K562 (cell line): ENCODE measurements at regions not wholly inside any gene's neighbourhood (a gene's known extent, or its start where the extent isn't known, plus 50 kb on each side); places are given as distances from the start of the nearest gene placed in this dataset.

Source experiments
- ATAC-seq: fragments of 200-7000 bp; cut with Tn5 transposase; 3 replicates; pipeline ENCODE4 v1.9.1; 2020; ENCODE audit warnings: moderate library complexity
- BruUV-seq: library from RNA; stranded (reverse); fragments of 400-500 nt; replicated peaks from 2 replicates; lab custom pipeline; 2021; lab: Mats Ljungman, UMichigan
- CTCF ChIA-PET: fragments of 300-600 bp; formaldehyde crosslinking; extraction: SDS; loops from one replicate; lab custom pipeline; 2021; ENCODE audit warnings: low intra/inter-chr PET ratio; lab: Yijun Ruan, JAX
- POLR2A ChIA-PET: fragments of 300-600, 350-650 bp; sonication (Branson Sonifier 250); formaldehyde crosslinking; extraction: SDS; loops from one replicate; lab custom pipeline; 2021; ENCODE audit warnings: antibody characterized with exemption, inconsistent platforms; lab: Yijun Ruan, JAX
- DNase-seq, 4 experiments: peaks; one replicate each; pipeline versions ENCODE4 v3.0.0 to v3.0.0-alpha.2; 2011 to 2018; ENCODE audit warnings: low spot score in 3 of 4, mixed read lengths in 3 of 4; ENCODE audit errors: extremely low read depth in 1 of 4
- FAIRE-seq: peaks from 2 replicates; lab custom pipeline; 2011; peaks lifted over from hg19 to GRCh38; lab: Jason Lieb, UNC
- H2AFZ ChIP-seq: 2 replicates; pipeline ENCODE4 v1.6.0; 2011; ENCODE audit warnings: low read depth, low read length, control low read depth, inconsistent platforms
- H3K27ac ChIP-seq: fragments of 200-600 bp; 3 replicates; pipeline ENCODE4 v1.8.0; 2011; ENCODE audit warnings: low read depth, mild to moderate bottlenecking, control low read depth, inconsistent platforms, low read length, moderate library complexity, mixed read lengths; ENCODE audit errors: extremely low read depth
- H3K27me3 ChIP-seq, 2 experiments: fragments of 300-600 bp in 1 of 2; 2 replicates in 1 of 2; 3 replicates in 1 of 2; pipeline versions ENCODE4 v1.6.0 to v1.8.0; 2011; ENCODE audit warnings: inconsistent platforms in 2 of 2, low read length in 2 of 2, mild to moderate bottlenecking in 1 of 2, mixed read lengths in 1 of 2, moderate library complexity in 1 of 2; ENCODE audit not compliant: control insufficient read depth in 2 of 2, insufficient read depth in 2 of 2
- H3K36me3 ChIP-seq: fragments of 300-600 bp; 3 replicates; pipeline ENCODE4 v1.8.0; 2011; ENCODE audit warnings: mild to moderate bottlenecking, low read length, inconsistent platforms; ENCODE audit not compliant: control insufficient read depth, insufficient read depth
- H3K4me1 ChIP-seq, 2 experiments: fragments of 200-600 bp in 1 of 2; replicated peaks in 1 of 2; 2 replicates in 1 of 2; 3 replicates in 1 of 2; pipeline versions ENCODE4 v1.5.1 to v1.8.0; 2011; ENCODE audit warnings: inconsistent platforms in 2 of 2, low read length in 2 of 2, mild to moderate bottlenecking in 1 of 2, mixed read lengths in 1 of 2, moderate library complexity in 1 of 2; ENCODE audit not compliant: control insufficient read depth in 2 of 2, insufficient read depth in 2 of 2
- H3K4me2 ChIP-seq: 2 replicates; pipeline ENCODE4 v1.6.1; 2011; ENCODE audit warnings: low read length, control low read depth, inconsistent platforms, mixed read lengths; ENCODE audit not compliant: insufficient read depth
- H3K4me3 ChIP-seq: fragments of 200-600 bp; sonication (generic), shearing (Covaris generic); 2 replicates; pipeline ENCODE4 v1.5.1; 2016; ENCODE audit warnings: control low read depth, inconsistent platforms
- H3K79me2 ChIP-seq: fragments of 200-600 bp; 3 replicates; pipeline ENCODE4 v1.8.0; 2011; ENCODE audit warnings: low read length, inconsistent platforms; ENCODE audit not compliant: control insufficient read depth, insufficient read depth
- H3K9ac ChIP-seq, 2 experiments: 2 replicates each; pipeline versions ENCODE4 v1.6.0 to v1.6.1; 2011; ENCODE audit warnings: low read depth in 2 of 2, low read length in 2 of 2, control low read depth in 1 of 2, inconsistent platforms in 1 of 2, mild to moderate bottlenecking in 1 of 2, mixed read lengths in 1 of 2; ENCODE audit not compliant: insufficient read depth in 1 of 2
- H3K9me1 ChIP-seq: one replicate; pipeline ENCODE4 v1.6.0; 2011; ENCODE audit warnings: inconsistent platforms, mild to moderate bottlenecking, low read length, moderate library complexity; ENCODE audit not compliant: control insufficient read depth, insufficient read depth
- H3K9me3 ChIP-seq: replicated peaks from 2 replicates; pipeline ENCODE4 v1.5.1; 2011; ENCODE audit warnings: low read depth, low read length, inconsistent platforms; ENCODE audit not compliant: control insufficient read depth, insufficient read depth
- H4K20me1 ChIP-seq: replicated peaks from 2 replicates; pipeline ENCODE4 v1.6.1; 2011; ENCODE audit warnings: low read length, inconsistent platforms, mixed read lengths; ENCODE audit not compliant: control insufficient read depth, insufficient read depth
- ARHGAP35 ChIP-seq: fragments of 450-650 bp; IDR thresholded peaks from 2 replicates; pipeline ENCODE4 v1.6.1; 2018; ENCODE audit not compliant: partially characterized antibody
- BCL6 ChIP-seq: fragments of 250-450 bp; sonication (Bioruptor Pico); IDR thresholded peaks from 2 replicates; pipeline ENCODE4 v1.4.0; 2020
- BHLHE40 ChIP-seq: IDR thresholded peaks from 2 replicates; pipeline ENCODE4 v1.6.1; 2011; ENCODE audit warnings: low read length, improper control_type of control experiment
- C11orf30 ChIP-seq: fragments of 450-650 bp; IDR thresholded peaks from 2 replicates; pipeline ENCODE4 v1.6.1; 2016; ENCODE audit warnings: low read depth, mild to moderate bottlenecking
- CHD1 ChIP-seq: fragments of 200-600 bp; sonication (generic); IDR thresholded peaks from one replicate; pipeline ENCODE4 v1.6.1; 2012; ENCODE audit warnings: mild to moderate bottlenecking, moderate library complexity, low read length, inconsistent platforms
- CREBBP ChIP-seq: IDR thresholded peaks from one replicate; pipeline ENCODE4 v1.6.1; 2012; ENCODE audit warnings: low read depth, mild to moderate bottlenecking, control low read depth, inconsistent platforms, low read length
- CTCF ChIP-seq, 3 experiments: IDR thresholded peaks in 2 of 3; conservative IDR thresholded peaks in 1 of 3; 2 replicates each; pipeline ENCODE4 v1.5.1; 2011 to 2012; ENCODE audit warnings: low read length in 3 of 3, mild to moderate bottlenecking in 3 of 3, control low read depth in 2 of 3, improper control_type of control experiment in 1 of 3, inconsistent platforms in 1 of 3, low read depth in 1 of 3, mixed read lengths in 1 of 3, moderate library complexity in 1 of 3; ENCODE audit not compliant: insufficient read depth in 2 of 3
- E2F5 ChIP-seq: sonication (generic); formaldehyde crosslinking; IDR thresholded peaks from 2 replicates; pipeline ENCODE4 v1.8.0; 2022; ENCODE audit warnings: mild to moderate bottlenecking, missing genetic modification reagents
- E4F1 ChIP-seq: fragments of 250-450 bp; sonication (Bioruptor Pico); IDR thresholded peaks from 2 replicates; pipeline ENCODE4 v1.5.0; 2021; ENCODE audit warnings: mild to moderate bottlenecking, borderline replicate concordance
- GABPB1 ChIP-seq: sonication (generic); formaldehyde crosslinking; IDR thresholded peaks from 2 replicates; pipeline ENCODE4 v1.8.0; 2022; ENCODE audit warnings: mild to moderate bottlenecking, missing genetic modification reagents
- KLF1 ChIP-seq: fragments of 450-650 bp; IDR thresholded peaks from 2 replicates; pipeline ENCODE4 v1.6.1; 2016; ENCODE audit warnings: missing genetic modification characterization, missing compliant biosample characterization
- MCM5 ChIP-seq: fragments of 450-650 bp; IDR thresholded peaks from 2 replicates; pipeline ENCODE4 v1.6.1; 2016; ENCODE audit warnings: low read depth
- POLR2H ChIP-seq: IDR thresholded peaks from 2 replicates; pipeline ENCODE4 v1.6.1; 2016; ENCODE audit warnings: missing genetic modification characterization, low read depth, mild to moderate bottlenecking, control low read depth, missing compliant biosample characterization, moderate library complexity
- RCOR1 ChIP-seq, 2 experiments: IDR thresholded peaks; 2 replicates each; pipeline ENCODE4 v1.6.1; 2012; ENCODE audit warnings: low read depth in 2 of 2, low read length in 2 of 2, borderline replicate concordance in 1 of 2, improper control_type of control experiment in 1 of 2
- TOE1 ChIP-seq, 2 experiments: fragments of 450-650 bp in 1 of 2; sonication (generic) in 1 of 2; formaldehyde crosslinking in 1 of 2; IDR thresholded peaks; 2 replicates each; pipeline versions ENCODE4 v1.7.1 to v1.8.0; 2016 to 2022; ENCODE audit warnings: borderline replicate concordance in 2 of 2, mild to moderate bottlenecking in 2 of 2, antibody characterized with exemption in 1 of 2, inconsistent platforms in 1 of 2, low read depth in 1 of 2, missing genetic modification reagents in 1 of 2, moderate library complexity in 1 of 2
- XRCC3 ChIP-seq: fragments of 450-650 bp; IDR thresholded peaks from 2 replicates; pipeline ENCODE4 v1.6.1; 2017; ENCODE audit warnings: mild to moderate bottlenecking, moderate library complexity
- ZBTB17 ChIP-seq: fragments of 450-650 bp; formaldehyde crosslinking; IDR thresholded peaks from 2 replicates; pipeline ENCODE4 v1.4.0; 2020; ENCODE audit warnings: mild to moderate bottlenecking
- ZNF408 ChIP-seq: fragments of 250-450 bp; sonication (Bioruptor Pico); IDR thresholded peaks from 2 replicates; pipeline ENCODE4 v1.4.0; 2020; ENCODE audit warnings: low read depth, mild to moderate bottlenecking, moderate library complexity
- ZSCAN29 ChIP-seq: fragments of 450-650 bp; IDR thresholded peaks from 2 replicates; pipeline ENCODE4 v1.6.1; 2017
- whole genome bisulfite sequencing: fragments of 100-300 bp; shearing (Covaris generic); methylation state at CpG from one replicate; pipeline ENCODE4 v1.1.6; 2016; ENCODE audit warnings: low coverage, mixed read lengths; ENCODE audit not compliant: insufficient coverage; ENCODE audit errors: missing lambda C conversion rate; 5-methylcytosine and 5-hydroxymethylcytosine counted together
- in situ Hi-C: fragments of 300-500 bp; cut with MboI; formaldehyde crosslinking; loops from 4 replicates; pipeline ENCODE4 v1.15.0; 2018; ENCODE audit warnings: inconsistent platforms, mixed read lengths
- intact Hi-C: fragments of 100-400 bp; cut with micrococcal nuclease; formaldehyde crosslinking; loops from 2 replicates; pipeline ENCODE4 v1.14.2; 2022

- Histone ChIP-seq H3K4me1 (peaks cover 0 to under 1% of the 10 kb centered on the region in 2 experiments; a peak in 2 of 5 replicates), H3K36me3 (no peaks in the 10 kb centered on the region), H3K9me1 (no peaks in the 10 kb centered on the region), H3K4me3 (no peak overlapping the region), H3K4me2 (no peak overlapping the region), H3K27me3 (no peaks in the 10 kb centered on the region), H3K9ac (no peak overlapping the region), H3K9me3 (no peaks in the 10 kb centered on the region), H3K79me2 (no peaks in the 10 kb centered on the region)
- BruUV-seq, result no TSS peak
- DNase-seq (no peak), FAIRE-seq (no peak), ATAC-seq (no peak)
- intact Hi-C loops, result no loop called here
- POLR2A ChIA-PET, result no interaction called here
- WGBS, result 68% methylated on average over 8 of the region's 8 CpGs
- TF ChIP-seq BCL6 (CRISPR knock-in tag) (no peak), ZSCAN29 (no peak), KLF1 (tag) (no peak), XRCC3 (no peak), CREBBP (no peak), TOE1 (IDR thresholded peaks at IDR 0.05; ENCODE audit: borderline replicate concordance) (no peak), TOE1 (CRISPR knock-in tag; IDR thresholded peaks at IDR 0.05; ENCODE audit: borderline replicate concordance, low read depth) (no peak), POLR2H (tag) (no peak), RCOR1 (IDR thresholded peaks at IDR 0.05; ENCODE audit: borderline replicate concordance in 1 of 2, low read depth in 2 of 2, low read length in 2 of 2) (no peak), ZBTB17 (CRISPR knock-in tag) (no peak), GABPB1 (CRISPR knock-in tag) (no peak), ARHGAP35 (no peak), C11orf30 (no peak), CTCF (IDR thresholded peaks at IDR 0.05 in 2 of 3, conservative IDR thresholded peaks at IDR 0.05 in 1 of 3; ENCODE audit: insufficient read depth in 2 of 3, low read depth in 1 of 3, low read length in 3 of 3) (no peak), CHD1 (no peak), ZNF408 (CRISPR knock-in tag) (no peak), MCM5 (no peak), E4F1 (CRISPR knock-in tag) (no peak), BHLHE40 (no peak), E2F5 (CRISPR knock-in tag) (no peak)
- TF ChIP-seq, all 486 proteins: peak for 0
- Histone ChIP-seq H2AFZ (no peak overlapping the region), H4K20me1 (no peaks in the 10 kb centered on the region), H3K27ac (no peak overlapping the region)
- CTCF ChIA-PET, result no interaction called here
- in situ Hi-C loops, result no loop called here
These were observed 765.4 kb upstream of the NR2F2 start for GRCh38 chr15:95565016-95565600.
